NCI-H1417 (cell line): ENCODE measurements at regions not wholly inside any gene's neighbourhood (a gene's known extent, or its start where the extent isn't known, plus 50 kb on each side); places are given as distances from the start of the nearest gene placed in this dataset.
"Not testable (repeated sequence)": the region's sequence is repeated elsewhere in the genome, so short reads cannot be mapped to it uniquely, and the experiment has no call there.

Experiments used
- DNase-seq, 3 experiments: peaks; one replicate each; lab custom pipeline; 2025; lab: John Stamatoyannopoulos, UW

- no peak for DNase-seq
Measured at GRCh38 chrX:127782904-127783303, 269.3 kb downstream of the ACTRT1 start.

GRCh38 chrX:127764674-127765073, 287.5 kb downstream of the ACTRT1 start:
- no peak for DNase-seq

GRCh38 chrX:127762663-127763062, 289.5 kb downstream of the ACTRT1 start:
- DNase-seq = no peak

GRCh38 chrX:127732709-127733108, 319.5 kb downstream of the ACTRT1 start:
- no peak for DNase-seq

GRCh38 chrX:127726227-127726626, 326.0 kb downstream of the ACTRT1 start:
- DNase-seq = no peak

- DNase-seq = peak in 1 of 3 experiments; percentile 31
Measured at GRCh38 chrX:127708155-127708554, 344.0 kb downstream of the ACTRT1 start.

GRCh38 chrX:127702527-127702926, 349.7 kb downstream of the ACTRT1 start:
- no peak for DNase-seq

- DNase-seq = not testable (repeated sequence)
Measured at GRCh38 chrX:127662942-127663341, 389.3 kb downstream of the ACTRT1 start.

- DNase-seq = no peak
Measured at GRCh38 chrX:127649011-127649410, 403.2 kb downstream of the ACTRT1 start.

- peak in 1 of 3 experiments; percentile 14 for DNase-seq
Measured at GRCh38 chrX:127621780-127622179, 430.4 kb downstream of the ACTRT1 start.

GRCh38 chrX:127606590-127606989, 445.6 kb downstream of the ACTRT1 start:
- DNase-seq = no peak

GRCh38 chrX:127596882-127597281, 455.3 kb downstream of the ACTRT1 start:
- DNase-seq = no peak

- peak in 1 of 3 experiments; percentile 7 for DNase-seq
Measured at GRCh38 chrX:127578395-127578794, 473.8 kb downstream of the ACTRT1 start.

GRCh38 chrX:127577884-127578283, 474.3 kb downstream of the ACTRT1 start:
- DNase-seq = no peak

- no peak for DNase-seq
Measured at GRCh38 chrX:127574829-127575228, 477.4 kb downstream of the ACTRT1 start.

GRCh38 chrX:127572471-127572870, 479.7 kb downstream of the ACTRT1 start:
- DNase-seq = no peak

GRCh38 chrX:127571834-127572233, 480.4 kb downstream of the ACTRT1 start:
- no peak for DNase-seq

- DNase-seq = no peak
Measured at GRCh38 chrX:127570276-127570675, 481.9 kb downstream of the ACTRT1 start.

GRCh38 chrX:127568691-127569090, 483.5 kb downstream of the ACTRT1 start:
- DNase-seq = no peak

GRCh38 chrX:127558811-127559210, 493.4 kb downstream of the ACTRT1 start:
- no peak for DNase-seq

- no peak for DNase-seq
Measured at GRCh38 chrX:127552571-127552970, 499.6 kb downstream of the ACTRT1 start.

- DNase-seq = no peak
Measured at GRCh38 chrX:127519323-127519722, 532.9 kb downstream of the ACTRT1 start.

GRCh38 chrX:127490000-127490399, 562.2 kb downstream of the ACTRT1 start:
- DNase-seq = no peak

GRCh38 chrX:127466211-127466610, 586.0 kb downstream of the ACTRT1 start:
- DNase-seq = no peak

GRCh38 chrX:127459790-127460189, 592.4 kb downstream of the ACTRT1 start:
- no peak for DNase-seq
